ENCODE measurements at regions not wholly inside any gene's neighbourhood (a gene's known extent, or its start where the extent isn't known, plus 50 kb on each side); places are given as distances from the start of the nearest gene placed in this dataset.
A peak's percentile ranks its signal among the peaks of the same experiment; 100 is the strongest.
"Not testable (repeated sequence)": the region's sequence is repeated elsewhere in the genome, so short reads cannot be mapped to it uniquely, and the experiment has no call there.

GRCh38 chr4:137956256-137956655 is 285.9 kb downstream of the SLC7A11 start:
- DNase-seq (ENCODE audit: low spot score): no peak

- no peak for DNase-seq (ENCODE audit: low spot score)
Observed at GRCh38 chr4:137955595-137955994, 286.6 kb downstream of the SLC7A11 start.

- no peak for DNase-seq (ENCODE audit: low spot score)
Observed at GRCh38 chr4:137952116-137952515, 290.0 kb downstream of the SLC7A11 start.

- DNase-seq (ENCODE audit: low spot score): no peak
Observed at GRCh38 chr4:137950286-137950685, 291.9 kb downstream of the SLC7A11 start.

GRCh38 chr4:137949746-137950145 is 292.4 kb downstream of the SLC7A11 start:
- DNase-seq (ENCODE audit: low spot score): no peak

GRCh38 chr4:137946453-137947174 is 295.5 kb downstream of the SLC7A11 start:
- DNase-seq (ENCODE audit: low spot score): no peak

GRCh38 chr4:137942815-137943214 is 299.3 kb downstream of the SLC7A11 start:
- DNase-seq (ENCODE audit: low spot score): not testable (repeated sequence)

GRCh38 chr4:137942015-137942515 is 300.1 kb downstream of the SLC7A11 start:
- DNase-seq (ENCODE audit: low spot score): not testable (repeated sequence)

GRCh38 chr4:137934911-137935310 is 307.2 kb downstream of the SLC7A11 start:
- no peak for DNase-seq (ENCODE audit: low spot score)

- no peak for DNase-seq (ENCODE audit: low spot score)
Observed at GRCh38 chr4:137934046-137934445, 308.1 kb downstream of the SLC7A11 start.

GRCh38 chr4:137927972-137928371 is 314.2 kb downstream of the SLC7A11 start:
- DNase-seq (ENCODE audit: low spot score): no peak

GRCh38 chr4:137923494-137923893 is 318.7 kb downstream of the SLC7A11 start:
- DNase-seq (ENCODE audit: low spot score): no peak

GRCh38 chr4:137922721-137923120 is 319.4 kb downstream of the SLC7A11 start:
- DNase-seq (ENCODE audit: low spot score): no peak

- peak; percentile 44 for DNase-seq (ENCODE audit: low spot score)
Observed at GRCh38 chr4:137909529-137910309, 332.4 kb downstream of the SLC7A11 start.

- no peak for DNase-seq (ENCODE audit: low spot score)
Observed at GRCh38 chr4:137905930-137906329, 336.2 kb downstream of the SLC7A11 start.

- DNase-seq (ENCODE audit: low spot score): no peak
Observed at GRCh38 chr4:137901114-137901513, 341.0 kb downstream of the SLC7A11 start.

GRCh38 chr4:137896221-137896737 is 345.9 kb downstream of the SLC7A11 start:
- no peak for DNase-seq (ENCODE audit: low spot score)

- not testable (repeated sequence) for DNase-seq (ENCODE audit: low spot score)
Observed at GRCh38 chr4:137895515-137895914, 346.6 kb downstream of the SLC7A11 start.

GRCh38 chr4:137892134-137892533 is 350.0 kb downstream of the SLC7A11 start:
- DNase-seq (ENCODE audit: low spot score): no peak

GRCh38 chr4:137890812-137891211 is 351.3 kb downstream of the SLC7A11 start:
- no peak for DNase-seq (ENCODE audit: low spot score)

GRCh38 chr4:137881641-137882040 is 349.3 kb upstream of the PCDH18 start:
- no peak for DNase-seq (ENCODE audit: low spot score)

- DNase-seq (ENCODE audit: low spot score): not testable (repeated sequence)
Observed at GRCh38 chr4:137868067-137868466, 335.8 kb upstream of the PCDH18 start.

GRCh38 chr4:137866671-137867070 is 334.4 kb upstream of the PCDH18 start:
- DNase-seq (ENCODE audit: low spot score): no peak

Measured in HT-29 (cell line).